HG02642 (cell line): ENCODE measurements at regions not wholly inside any gene's neighbourhood (a gene's known extent, or its start where the extent isn't known, plus 50 kb on each side); places are given as distances from the start of the nearest gene placed in this dataset.

Experiments used
- ATAC-seq: cut with Tn5 transposase; IDR thresholded peaks from one replicate; pipeline ENCODE4 v1.9.1; 2021; ENCODE audit warnings: mild to moderate bottlenecking; ENCODE audit not compliant: unreplicated experiment, poor library complexity

DNA sequence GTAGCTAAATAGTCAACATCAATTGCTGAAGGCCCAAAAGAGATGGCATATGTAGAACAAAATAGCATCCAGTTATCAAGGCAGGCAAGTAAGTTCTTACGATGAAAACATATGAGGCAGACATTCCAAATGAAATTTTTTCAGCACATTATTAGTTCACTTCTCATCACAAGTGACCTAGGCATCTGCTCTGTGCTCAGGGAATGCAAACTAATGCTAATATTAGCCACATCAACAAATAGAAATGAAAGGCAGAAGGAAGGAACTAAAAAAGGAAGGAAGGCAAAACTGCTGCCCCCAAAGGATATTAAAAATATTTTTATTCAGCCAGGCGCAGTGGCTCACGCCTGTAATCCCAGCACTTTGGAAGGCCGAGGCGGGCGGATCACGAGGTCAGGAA, 51.2 kb upstream of the ROCK1 start:
- no peak for ATAC-seq

DNA sequence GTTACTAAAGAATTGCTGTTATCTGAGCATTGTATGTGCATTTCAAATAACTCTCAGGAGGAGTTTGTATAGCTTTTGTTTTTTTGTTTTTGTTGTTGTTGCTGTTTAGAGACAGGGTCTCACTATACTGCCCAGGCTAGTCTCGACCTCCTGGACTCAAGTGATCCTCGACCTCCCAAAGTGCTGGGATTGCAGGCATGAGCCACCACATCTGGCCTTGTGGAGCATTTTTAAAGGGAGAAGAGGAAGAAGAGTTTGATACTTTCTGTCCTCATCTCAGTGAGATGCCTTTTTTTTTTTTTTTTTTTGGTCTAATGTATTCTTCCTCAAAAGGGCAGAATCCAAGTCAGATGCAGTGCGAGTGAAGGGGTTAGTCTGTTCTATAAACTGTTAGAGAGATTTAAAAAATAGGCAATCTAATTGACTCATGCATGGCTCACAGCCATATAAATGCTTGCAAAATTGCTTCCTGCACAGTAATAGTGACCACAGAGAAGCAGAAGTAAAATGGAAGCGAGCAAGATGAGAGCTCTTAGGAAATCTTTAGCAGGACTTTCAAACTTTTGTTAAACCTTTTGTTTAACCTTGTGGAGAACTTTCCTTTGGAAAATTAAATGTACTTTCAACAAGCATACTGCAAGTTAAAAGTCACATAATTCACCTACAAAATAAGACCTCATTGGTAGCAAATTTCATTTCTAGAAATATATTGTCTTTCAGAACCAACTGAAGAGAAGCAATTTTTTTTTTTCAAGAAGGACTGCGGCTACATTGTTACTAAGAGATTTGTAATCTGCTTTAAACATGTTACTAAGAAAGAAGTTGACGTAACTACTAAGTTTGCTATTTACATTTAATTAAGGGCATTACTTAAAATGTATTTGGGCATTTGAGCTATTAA, 52.3 kb upstream of the ROCK1 start:
- no peak for ATAC-seq

DNA sequence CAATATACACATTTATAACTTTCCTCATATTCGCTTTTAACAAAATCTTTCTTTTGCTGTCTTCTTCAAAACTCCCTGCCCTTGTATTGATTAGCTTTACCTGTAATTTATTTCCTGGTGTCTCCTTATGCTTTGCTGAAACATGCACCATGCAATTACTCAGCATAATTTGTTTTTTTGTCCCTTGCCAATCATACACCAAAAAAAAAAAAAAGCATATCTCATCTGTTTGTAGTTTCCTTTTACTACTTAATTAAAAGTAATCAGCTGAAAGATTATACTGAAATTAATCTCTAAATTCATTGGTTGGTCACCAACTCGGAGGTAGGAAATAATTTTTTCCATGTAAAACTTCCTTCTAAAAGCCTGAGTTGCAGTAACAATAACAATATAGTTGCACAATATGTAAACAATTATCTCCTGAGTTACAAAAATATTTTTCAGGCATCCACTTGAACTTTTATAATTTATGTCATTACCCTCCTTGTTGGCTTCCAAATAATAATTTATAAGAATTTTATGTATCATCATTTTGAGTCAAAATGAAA, 53.0 kb upstream of the ROCK1 start:
- ATAC-seq, result no peak

DNA sequence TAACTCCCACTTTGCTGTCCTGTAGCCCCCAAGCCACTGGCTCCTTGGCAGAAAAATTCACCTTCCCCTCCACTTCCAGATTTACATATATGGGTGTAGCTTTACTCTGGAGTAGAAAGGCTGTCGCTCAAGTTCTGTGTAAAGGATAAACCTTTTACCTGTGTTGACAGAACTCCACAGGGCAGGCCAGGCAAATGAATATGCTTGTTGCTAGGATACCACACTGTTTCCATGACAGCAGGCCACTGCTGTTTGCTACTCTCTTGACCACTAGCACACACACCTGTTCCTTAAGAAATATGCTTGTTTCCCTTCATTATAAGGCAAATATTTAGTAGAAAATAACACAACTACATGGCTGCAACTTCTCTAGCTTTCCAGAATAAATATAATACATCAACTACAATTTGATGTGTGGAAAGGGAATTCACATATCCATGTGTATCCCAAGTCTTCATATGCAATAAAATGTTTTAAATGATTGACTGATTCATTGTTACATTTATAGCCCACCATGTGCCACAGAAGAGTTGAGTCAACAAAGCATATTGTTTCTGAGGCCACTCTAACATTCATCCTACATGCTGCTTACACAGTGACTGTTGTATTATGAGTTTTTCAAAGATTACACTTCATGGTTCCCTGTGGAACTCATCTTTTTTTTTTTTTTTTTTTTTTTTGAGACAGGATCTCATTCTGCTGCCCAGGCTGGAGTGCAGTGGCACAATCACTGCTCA, 56.2 kb upstream of the ROCK1 start:
- ATAC-seq, result no peak

DNA sequence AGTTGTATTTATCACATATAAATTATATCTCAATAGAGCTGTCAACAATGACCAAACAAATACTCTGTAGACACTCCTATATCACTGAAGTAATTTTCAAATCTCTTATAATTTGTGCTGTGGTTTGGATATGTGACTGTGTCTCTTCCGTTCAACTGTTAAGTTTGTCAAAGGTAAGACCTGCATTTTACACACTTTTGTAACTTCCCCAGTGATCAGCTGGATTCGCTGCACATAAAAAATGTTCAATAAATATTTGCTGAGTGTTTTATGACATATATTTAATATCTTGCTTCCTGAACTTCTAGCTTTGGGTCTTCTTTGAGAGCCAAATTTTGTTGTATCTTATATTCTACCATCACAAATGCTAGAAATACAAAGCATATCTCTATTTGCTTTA, 57.3 kb upstream of the ROCK1 start:
- no peak for ATAC-seq

DNA sequence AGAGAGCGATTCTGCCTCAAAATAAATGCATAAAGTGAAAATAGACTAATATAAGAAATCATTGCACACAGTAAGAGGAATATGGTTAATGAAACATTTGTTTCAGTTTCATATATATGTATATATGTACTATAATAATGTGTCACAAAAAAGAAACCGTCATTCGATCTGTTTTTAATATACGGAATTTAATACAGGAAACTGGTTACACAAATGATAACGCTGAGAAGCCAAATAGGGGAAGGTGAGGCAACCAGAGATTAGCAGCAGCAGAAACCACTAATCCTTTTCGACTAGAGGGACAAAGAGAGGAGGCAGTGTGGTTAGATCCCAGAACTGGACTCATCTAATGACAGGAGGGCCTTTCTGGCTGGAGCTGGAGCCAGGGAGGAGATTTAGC, 64.2 kb upstream of the GREB1L start:
- ATAC-seq, result no peak

DNA sequence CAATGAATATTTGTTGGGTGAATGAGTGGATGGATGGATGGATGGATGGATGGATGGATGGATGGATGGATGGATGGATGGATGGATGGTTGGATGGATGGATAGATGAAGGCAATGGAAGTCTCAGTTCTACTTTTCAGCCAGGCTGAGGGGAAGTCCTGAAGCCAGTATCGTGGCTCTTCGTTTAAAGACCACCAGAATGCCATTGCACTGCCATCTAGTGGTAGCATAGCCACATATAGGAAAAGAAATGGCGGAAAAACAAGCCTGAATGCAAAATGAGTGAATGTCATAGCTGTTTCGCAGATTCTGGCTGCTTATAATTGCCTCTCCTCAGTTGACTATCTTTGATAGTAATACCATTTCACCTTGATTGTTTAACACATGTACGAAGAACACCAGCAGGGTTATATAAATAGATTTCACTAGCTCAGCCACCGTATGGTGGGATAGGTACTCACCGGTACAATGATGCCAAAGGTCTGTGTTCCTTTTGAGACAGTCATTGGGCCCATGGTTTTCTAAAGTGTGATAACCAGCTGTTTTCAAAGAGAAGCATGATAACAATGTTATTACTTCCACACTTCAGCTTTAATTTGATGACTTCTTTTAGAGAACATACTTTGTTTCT, 62.3 kb upstream of the GREB1L start:
- ATAC-seq, result peak; percentile 82

DNA sequence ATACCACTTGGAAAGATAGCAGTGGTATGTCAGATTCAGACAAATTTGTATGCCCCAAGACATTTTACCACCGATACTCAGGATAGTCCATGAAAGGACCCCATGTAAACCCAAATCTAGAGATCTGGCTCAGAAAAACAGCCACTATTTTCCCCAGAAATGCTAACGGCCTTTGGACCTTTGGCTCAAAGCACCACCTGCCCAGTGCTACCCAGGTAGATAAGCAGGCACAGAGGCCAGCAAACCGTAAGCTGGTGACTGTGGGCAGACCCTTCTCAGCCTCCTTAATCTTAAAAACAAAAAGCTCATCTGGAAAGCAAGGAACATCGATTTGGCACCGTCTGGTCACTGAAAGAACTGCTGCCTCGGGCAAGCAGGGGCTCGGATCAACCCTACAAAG, 61.4 kb upstream of the GREB1L start:
- no peak for ATAC-seq

DNA sequence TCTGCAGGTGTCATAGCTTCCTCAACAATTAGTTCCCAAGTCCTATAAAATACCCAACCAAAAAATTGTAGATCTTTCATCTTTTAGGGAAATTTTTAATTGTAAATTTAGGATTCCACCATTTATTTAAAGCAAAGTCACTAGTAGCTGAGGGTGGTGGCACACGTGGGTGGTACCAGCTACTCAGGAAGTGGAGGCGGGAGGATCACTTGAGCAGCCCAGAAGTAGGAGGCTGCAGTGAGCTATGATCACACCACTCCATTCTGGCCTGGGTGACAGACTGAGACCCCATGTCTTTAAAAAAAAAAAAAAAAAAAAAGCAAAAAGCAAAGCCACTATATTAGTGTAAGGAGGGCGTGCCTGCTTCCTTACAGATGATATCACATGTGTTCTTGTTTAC, 60.3 kb upstream of the GREB1L start:
- ATAC-seq, result no peak

DNA sequence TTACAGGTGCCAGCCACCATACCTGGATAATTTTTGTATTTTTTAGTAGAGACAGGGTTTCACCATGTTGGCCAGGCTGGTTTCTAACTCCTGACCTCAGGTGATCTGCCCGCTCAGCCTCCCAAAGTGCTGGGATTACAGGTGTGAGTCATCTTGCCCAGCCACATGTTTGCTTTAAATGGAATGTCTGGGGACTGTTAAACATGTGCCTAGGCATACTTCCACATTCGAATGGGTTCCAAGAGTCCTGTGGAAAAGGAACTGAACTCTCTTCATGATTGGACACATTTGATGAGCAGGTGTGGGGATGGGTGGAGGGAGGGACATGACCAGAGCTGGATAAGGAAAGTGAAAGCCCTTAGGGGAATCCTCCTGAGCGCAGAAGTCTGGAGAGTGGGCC, 58.4 kb upstream of the GREB1L start:
- ATAC-seq, result no peak

DNA sequence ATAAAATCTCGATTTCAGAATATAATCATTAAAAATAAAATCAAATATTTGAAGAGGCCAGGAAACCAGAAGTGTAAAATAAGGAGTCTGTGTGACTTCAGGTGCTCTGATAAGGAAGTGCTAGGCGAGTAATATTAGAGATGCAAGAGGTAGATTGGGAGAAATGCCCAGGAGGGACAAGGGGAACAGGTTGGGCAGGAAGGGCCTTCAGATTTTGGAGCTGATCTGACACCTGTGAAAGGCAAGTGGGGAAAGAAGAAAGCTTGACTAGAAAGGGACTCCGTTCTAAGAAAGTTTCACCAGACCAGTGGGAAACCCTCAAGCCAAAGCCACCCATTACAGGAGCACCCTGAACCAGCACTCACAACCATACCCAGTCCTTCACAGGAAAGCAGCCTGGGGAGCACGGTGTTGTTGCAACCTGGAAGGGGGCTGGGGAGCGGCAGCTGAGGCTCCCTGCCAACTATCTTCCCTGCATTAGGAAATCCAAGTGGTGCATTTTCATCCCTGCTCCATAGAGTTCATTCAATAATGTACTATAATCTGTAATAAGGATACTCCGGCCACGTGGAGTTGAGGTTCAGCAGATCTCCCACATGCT, 57.5 kb upstream of the GREB1L start:
- no peak for ATAC-seq

DNA sequence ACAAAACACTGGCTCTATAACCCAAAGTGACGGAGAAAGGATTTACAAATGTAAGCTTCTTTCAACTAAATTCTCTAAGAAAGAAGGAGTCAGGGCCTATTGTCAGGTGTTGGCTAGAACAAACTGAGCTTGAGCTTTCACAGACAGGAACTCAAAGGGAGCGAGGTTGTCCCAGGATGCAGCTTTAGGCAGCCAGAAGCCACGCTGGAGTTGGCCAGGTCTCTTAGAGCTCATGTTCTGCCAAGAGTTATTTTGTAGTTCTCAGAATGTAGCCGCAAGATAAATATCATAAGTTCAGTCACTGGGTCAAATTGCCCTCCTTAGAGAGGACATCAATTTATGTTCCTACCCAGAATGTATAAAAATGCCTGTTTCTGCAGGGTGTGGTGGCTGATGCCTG, 54.1 kb upstream of the GREB1L start:
- ATAC-seq, result no peak

DNA sequence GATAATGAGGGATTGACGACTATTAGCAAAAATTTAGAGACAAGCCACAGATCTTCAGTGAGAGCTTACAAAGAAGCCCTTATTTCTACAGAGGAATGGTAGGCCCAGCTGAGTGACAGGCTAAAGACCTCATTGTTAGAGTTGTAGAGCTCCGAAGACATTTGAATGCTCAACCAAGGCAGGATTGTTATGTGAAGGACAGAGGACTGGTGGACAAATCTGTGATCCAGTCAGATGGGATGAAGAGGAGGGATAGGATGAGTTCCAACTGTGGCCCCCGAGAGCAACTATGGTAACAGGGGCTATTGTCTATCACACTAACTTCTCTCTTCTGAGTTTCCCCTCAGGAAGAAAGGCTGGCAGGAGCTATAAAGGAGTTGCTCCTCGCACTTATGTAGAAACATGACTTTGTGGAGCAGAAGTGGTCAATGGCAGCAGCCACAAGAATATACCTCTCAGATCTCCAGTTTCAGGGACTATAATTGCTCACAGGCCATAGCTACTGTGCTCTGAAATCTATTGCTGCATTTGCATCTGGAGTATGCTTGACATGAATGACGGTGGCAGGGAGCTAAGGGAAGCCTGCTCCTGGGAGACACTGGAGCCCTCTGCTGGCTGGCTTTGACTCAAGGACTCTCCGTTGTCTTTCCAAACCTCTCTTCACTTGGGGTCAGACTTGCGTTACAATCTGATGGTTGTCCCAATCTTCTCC, 50.3 kb upstream of the GREB1L start:
- ATAC-seq, result peak; percentile 46
